ENCODE measurements at regions not wholly inside any gene's neighbourhood (a gene's known extent, or its start where the extent isn't known, plus 50 kb on each side); places are given as distances from the start of the nearest gene placed in this dataset.

- TF ChIP-seq TCF7 (CRISPR knock-in tag; IDR thresholded peaks at IDR 0.05; ENCODE audit: low read depth): no peak
- TF ChIP-seq MAX (CRISPR knock-in tag; IDR thresholded peaks at IDR 0.05): no peak
- no peak for TF ChIP-seq CTCF (IDR thresholded peaks at IDR 0.05)
- no peak for TF ChIP-seq MLX (CRISPR knock-in tag; IDR thresholded peaks at IDR 0.05)
- no peak for TF ChIP-seq TEAD4 (CRISPR knock-in tag; IDR thresholded peaks at IDR 0.05)
- no peak for TF ChIP-seq ESRRA (CRISPR knock-in tag; IDR thresholded peaks at IDR 0.05; ENCODE audit: borderline replicate concordance)
These were observed 230.3 kb upstream of the PGRMC2 start for GRCh38 chr4:128517739-128518510.
